ENCODE measurements at regions not wholly inside any gene's neighbourhood (a gene's known extent, or its start where the extent isn't known, plus 50 kb on each side); places are given as distances from the start of the nearest gene placed in this dataset.

DNA sequence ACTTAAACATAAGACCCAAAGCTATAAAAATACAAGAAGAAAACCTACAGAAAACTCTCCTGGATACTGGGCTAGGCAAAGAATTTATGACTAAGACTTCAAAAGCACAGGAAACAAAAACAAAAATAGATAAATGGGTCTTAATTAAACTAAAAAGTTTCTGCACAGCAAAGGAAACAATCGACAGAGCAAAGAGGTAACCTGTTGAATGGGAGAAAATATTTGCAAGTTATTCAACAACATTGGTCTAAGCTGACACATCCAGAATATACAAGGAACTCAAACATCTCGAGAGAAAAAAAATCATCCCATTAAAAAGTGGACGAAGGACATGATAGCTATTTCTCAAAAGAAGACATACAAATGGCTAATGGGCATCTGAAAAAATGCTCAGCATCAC is 72.3 kb upstream of the RBBP8 start:
- no peaks in the 10 kb centered on the region for H3K27me3 ChIP-seq (replicated peaks; ENCODE audit: control insufficient read depth, insufficient read depth, low read length)
- no peaks in the 10 kb centered on the region for H3K36me3 ChIP-seq (ENCODE audit: control insufficient read depth, insufficient read depth, low read length, severe bottlenecking)
- H3K9ac ChIP-seq (ENCODE audit: low read length) = no peak overlapping the region
- H3K4me1 ChIP-seq (ENCODE audit: control insufficient read depth, insufficient read depth, low read length) = no peaks in the 10 kb centered on the region
- no peaks in the 10 kb centered on the region for H3K9me3 ChIP-seq (ENCODE audit: control insufficient read depth, low read length)
- no peak overlapping the region for H3K4me3 ChIP-seq (ENCODE audit: low read length)
- DNase-seq (ENCODE audit: low read depth) = no peak

DNA sequence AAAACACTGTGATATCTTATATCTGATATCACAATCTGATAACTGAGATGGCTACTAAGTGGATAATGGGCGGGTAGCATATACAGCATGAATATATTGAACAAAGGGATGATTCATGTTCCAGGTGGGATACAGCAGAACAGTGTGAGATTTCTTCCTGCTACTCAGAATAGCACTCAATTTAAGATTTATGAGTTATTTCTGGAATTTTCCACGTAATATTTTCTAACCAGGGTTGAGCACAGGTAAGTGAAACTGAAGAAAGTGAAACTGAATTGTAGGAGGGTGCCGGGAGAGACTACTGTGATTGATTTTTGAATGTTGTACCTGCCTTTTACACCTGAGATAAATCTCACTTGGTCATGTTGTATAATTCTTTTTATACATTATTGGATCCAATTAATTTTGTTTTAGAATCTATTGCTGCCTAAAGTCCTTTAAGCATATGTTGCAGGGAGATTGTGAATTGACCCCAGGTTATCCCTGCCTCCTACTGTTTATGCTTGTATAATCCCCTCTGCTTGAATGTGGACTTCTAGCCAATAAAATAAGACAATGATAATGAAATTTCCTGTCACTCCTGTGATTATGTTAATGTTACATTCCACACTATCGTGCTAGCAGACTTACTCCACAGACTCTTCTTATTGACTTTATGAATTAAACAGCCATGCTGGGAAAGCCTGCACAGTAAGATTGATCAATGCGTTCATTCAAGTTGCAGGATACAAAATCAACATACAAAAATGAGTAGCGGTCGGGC is 67.6 kb upstream of the RBBP8 start:
- no peaks in the 10 kb centered on the region for H3K36me3 ChIP-seq (ENCODE audit: control insufficient read depth, insufficient read depth, low read length, severe bottlenecking)
- no peak for DNase-seq (ENCODE audit: low read depth)
- H3K9ac ChIP-seq (ENCODE audit: low read length) = no peak overlapping the region
- no peaks in the 10 kb centered on the region for H3K9me3 ChIP-seq (ENCODE audit: control insufficient read depth, low read length)
- no peaks in the 10 kb centered on the region for H3K4me1 ChIP-seq (ENCODE audit: control insufficient read depth, insufficient read depth, low read length)
- no peak overlapping the region for H3K4me3 ChIP-seq (ENCODE audit: low read length)
- H3K27me3 ChIP-seq (replicated peaks; ENCODE audit: control insufficient read depth, insufficient read depth, low read length) = no peaks in the 10 kb centered on the region

DNA sequence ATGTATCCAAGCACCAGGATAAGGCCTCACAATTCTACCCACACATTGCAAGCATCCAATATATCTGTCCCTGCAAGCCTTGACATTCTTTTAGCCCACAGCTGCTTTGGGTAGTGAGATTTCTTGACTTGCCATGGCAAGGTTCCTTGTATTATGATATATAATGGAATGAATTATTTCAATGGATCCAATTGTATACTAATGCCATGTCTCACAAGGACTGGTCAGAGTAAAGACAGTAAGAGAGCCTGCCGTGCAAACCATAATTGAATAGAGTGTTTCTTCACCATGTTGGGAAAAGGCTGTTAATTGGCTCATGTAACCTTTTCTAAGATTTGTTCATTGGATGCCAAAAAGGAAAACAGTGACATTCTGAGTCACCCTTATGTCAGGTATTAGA is 64.3 kb upstream of the RBBP8 start:
- Histone ChIP-seq H3K4me3 (ENCODE audit: low read length) (no peak overlapping the region), H3K9me3 (ENCODE audit: control insufficient read depth, low read length) (no peaks in the 10 kb centered on the region), H3K9ac (ENCODE audit: low read length) (no peak overlapping the region), H3K36me3 (ENCODE audit: control insufficient read depth, insufficient read depth, low read length, severe bottlenecking) (no peaks in the 10 kb centered on the region), H3K27me3 (replicated peaks; ENCODE audit: control insufficient read depth, insufficient read depth, low read length) (no peaks in the 10 kb centered on the region), H3K4me1 (ENCODE audit: control insufficient read depth, insufficient read depth, low read length) (no peaks in the 10 kb centered on the region)
- DNase-seq (ENCODE audit: low read depth) = no peak

DNA sequence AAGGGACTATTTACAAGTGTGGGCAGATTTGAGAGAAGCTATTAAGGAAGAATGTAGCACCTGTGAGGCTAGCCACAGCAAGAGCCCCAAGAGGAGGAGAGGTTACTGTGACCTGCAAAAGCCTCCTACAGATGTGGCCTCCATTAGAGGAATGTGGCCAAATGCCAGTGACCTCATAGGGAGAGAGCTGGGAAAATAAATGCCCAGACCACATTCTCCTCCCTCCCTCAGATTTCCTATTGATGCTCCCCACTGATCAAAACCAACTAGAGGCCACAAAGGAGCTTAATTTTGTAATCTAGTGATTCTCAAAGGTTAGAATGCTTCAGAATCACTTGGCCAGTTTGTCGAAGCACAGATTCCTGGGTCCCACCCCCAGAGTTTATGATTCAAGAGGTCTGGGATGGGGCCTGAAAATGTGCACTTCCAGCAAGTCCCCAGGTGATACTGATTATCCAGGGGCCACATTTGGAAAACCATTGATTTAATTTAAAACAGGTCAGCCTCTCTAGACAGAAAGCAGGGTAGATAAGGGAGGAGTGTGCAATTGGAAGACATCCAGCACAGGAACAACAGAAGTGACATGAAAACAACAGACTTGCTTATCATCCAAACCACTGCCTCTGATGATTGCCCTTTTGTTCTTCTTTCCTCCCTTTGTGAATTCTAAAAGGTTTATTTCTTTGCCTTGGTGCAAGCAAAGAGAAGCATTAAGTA is 61.2 kb upstream of the RBBP8 start:
- Histone ChIP-seq H3K9ac (ENCODE audit: low read length) (no peak overlapping the region), H3K4me3 (ENCODE audit: low read length) (no peak overlapping the region), H3K9me3 (ENCODE audit: control insufficient read depth, low read length) (no peaks in the 10 kb centered on the region), H3K4me1 (ENCODE audit: control insufficient read depth, insufficient read depth, low read length) (no peaks in the 10 kb centered on the region), H3K27me3 (replicated peaks; ENCODE audit: control insufficient read depth, insufficient read depth, low read length) (no peaks in the 10 kb centered on the region), H3K36me3 (ENCODE audit: control insufficient read depth, insufficient read depth, low read length, severe bottlenecking) (no peaks in the 10 kb centered on the region)
- peak; percentile 3 for DNase-seq (ENCODE audit: low read depth)

DNA sequence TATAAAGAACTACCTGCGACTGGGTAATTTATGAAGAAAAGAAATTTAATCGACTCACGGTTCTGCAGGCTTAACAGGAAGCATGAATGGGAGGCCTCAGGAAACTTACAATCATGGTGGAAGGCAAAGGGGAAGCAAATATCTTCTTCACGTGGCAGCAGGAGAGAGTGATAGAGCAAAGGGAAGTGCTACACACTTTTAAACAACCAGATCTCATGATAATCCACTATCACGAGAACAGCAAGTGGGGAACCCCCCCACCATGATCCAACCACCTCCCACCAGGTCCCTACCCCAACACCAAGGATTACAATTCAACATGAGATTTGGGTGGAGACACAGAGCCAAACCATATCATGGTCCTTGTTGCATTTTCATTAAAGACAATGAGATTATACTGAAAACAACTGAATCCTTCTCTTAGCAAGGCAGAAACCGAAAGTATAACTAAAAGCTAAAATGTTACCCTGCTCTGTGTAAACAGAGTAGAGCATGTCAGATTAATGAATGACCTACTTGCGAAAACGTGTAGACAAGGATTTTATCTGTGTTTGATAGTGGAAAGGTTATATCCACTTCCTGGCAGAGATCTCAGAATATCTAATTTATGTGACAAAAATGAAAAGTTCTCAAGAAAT is 60.1 kb upstream of the RBBP8 start:
- no peaks in the 10 kb centered on the region for H3K4me1 ChIP-seq (ENCODE audit: control insufficient read depth, insufficient read depth, low read length)
- peak; percentile 28 for DNase-seq (ENCODE audit: low read depth)
- H3K36me3 ChIP-seq (ENCODE audit: control insufficient read depth, insufficient read depth, low read length, severe bottlenecking) = no peaks in the 10 kb centered on the region
- H3K9me3 ChIP-seq (ENCODE audit: control insufficient read depth, low read length) = no peaks in the 10 kb centered on the region
- peak overlapping the region; percentile 63 for H3K4me3 ChIP-seq (ENCODE audit: low read length)
- no peaks in the 10 kb centered on the region for H3K27me3 ChIP-seq (replicated peaks; ENCODE audit: control insufficient read depth, insufficient read depth, low read length)
- H3K9ac ChIP-seq (ENCODE audit: low read length) = peak overlapping the region; percentile 4

DNA sequence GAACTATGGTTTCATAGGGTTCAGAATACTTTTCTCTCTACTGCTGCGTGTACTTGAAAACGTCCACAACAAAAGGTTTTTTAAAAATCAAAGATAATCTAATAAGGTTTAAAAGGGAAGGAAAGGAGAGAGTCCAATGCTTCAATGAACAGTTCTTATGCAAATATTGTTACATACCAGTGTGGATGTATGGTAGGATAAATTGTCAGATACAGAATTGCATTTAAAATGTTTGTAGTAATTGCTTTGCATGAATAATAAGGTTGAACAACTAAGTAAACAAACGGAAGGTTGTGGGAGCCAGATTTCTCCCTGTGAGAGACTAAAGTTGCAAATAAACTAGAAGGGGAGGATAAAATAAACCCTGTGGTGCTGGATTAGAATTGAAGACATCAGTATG is 53.8 kb upstream of the RBBP8 start:
- DNase-seq (ENCODE audit: low read depth) = no peak
- no peaks in the 10 kb centered on the region for H3K36me3 ChIP-seq (ENCODE audit: control insufficient read depth, insufficient read depth, low read length, severe bottlenecking)
- H3K4me3 ChIP-seq (ENCODE audit: low read length) = no peak overlapping the region
- no peaks in the 10 kb centered on the region for H3K9me3 ChIP-seq (ENCODE audit: control insufficient read depth, low read length)
- H3K27me3 ChIP-seq (replicated peaks; ENCODE audit: control insufficient read depth, insufficient read depth, low read length) = no peaks in the 10 kb centered on the region
- no peak overlapping the region for H3K9ac ChIP-seq (ENCODE audit: low read length)
- peaks cover under 1% of the 10 kb centered on the region for H3K4me1 ChIP-seq (ENCODE audit: control insufficient read depth, insufficient read depth, low read length)

DNA sequence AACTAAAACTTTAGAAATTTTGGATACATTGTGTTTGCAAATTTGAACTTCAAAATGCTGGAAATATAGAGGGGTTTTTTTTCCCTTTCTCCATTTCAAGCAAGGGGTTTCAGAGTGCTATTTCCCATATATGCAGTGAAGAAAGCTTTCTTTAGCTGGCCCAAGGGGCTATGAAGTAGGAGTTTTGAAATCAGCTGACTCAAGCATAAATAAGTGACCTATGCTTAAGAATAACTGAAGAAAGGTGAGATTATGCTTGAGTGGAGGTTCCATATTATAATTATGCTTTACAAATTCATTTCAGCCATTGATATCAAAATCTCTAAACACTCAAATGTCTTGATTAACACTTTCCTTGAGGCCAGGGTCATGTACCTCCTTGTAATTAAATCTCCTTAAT is 51.0 kb upstream of the RBBP8 start:
- DNase-seq (ENCODE audit: low read depth) = no peak
- Histone ChIP-seq H3K4me1 (ENCODE audit: control insufficient read depth, insufficient read depth, low read length) (peaks cover 6% of the 10 kb centered on the region), H3K9ac (ENCODE audit: low read length) (no peak overlapping the region)

DNA sequence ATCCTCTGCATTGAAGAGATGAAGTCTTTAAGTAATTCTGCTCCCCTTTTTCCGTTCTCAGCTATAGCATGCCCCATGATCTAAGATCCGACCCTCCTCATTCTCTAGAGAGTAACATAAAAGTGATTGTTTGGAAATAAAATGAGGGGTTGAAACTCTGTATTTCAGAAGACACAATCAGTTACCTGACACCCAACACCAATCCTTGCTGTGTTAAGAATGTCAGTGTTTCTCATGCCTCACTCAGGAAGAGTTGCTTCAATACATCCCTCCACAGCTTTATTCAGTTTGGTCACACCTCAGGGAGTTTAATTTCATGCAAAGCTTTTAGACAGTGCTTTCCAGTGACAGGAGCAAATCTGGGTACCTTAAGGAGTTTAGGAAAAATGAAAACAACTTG is 49.9 kb upstream of the RBBP8 start:
- peaks cover 6% of the 10 kb centered on the region for H3K4me1 ChIP-seq (ENCODE audit: control insufficient read depth, insufficient read depth, low read length)
- H3K9ac ChIP-seq (ENCODE audit: low read length) = no peak overlapping the region
- H3K4me3 ChIP-seq (ENCODE audit: low read length) = no peak overlapping the region
- H3K9me3 ChIP-seq (ENCODE audit: control insufficient read depth, low read length) = no peaks in the 10 kb centered on the region
- H3K27me3 ChIP-seq (replicated peaks; ENCODE audit: control insufficient read depth, insufficient read depth, low read length) = no peaks in the 10 kb centered on the region
- H3K36me3 ChIP-seq (ENCODE audit: control insufficient read depth, insufficient read depth, low read length, severe bottlenecking) = no peaks in the 10 kb centered on the region
- DNase-seq (ENCODE audit: low read depth) = no peak

More for the DNA sequence above, 51.0 kb upstream of the RBBP8 start:
- no peaks in the 10 kb centered on the region for H3K27me3 ChIP-seq (replicated peaks; ENCODE audit: control insufficient read depth, insufficient read depth, low read length)
- H3K36me3 ChIP-seq (ENCODE audit: control insufficient read depth, insufficient read depth, low read length, severe bottlenecking) = no peaks in the 10 kb centered on the region
- no peaks in the 10 kb centered on the region for H3K9me3 ChIP-seq (ENCODE audit: control insufficient read depth, low read length)
- no peak overlapping the region for H3K4me3 ChIP-seq (ENCODE audit: low read length)
